SK-N-SH (cell line): ENCODE measurements at regions not wholly inside any gene's neighbourhood (a gene's known extent, or its start where the extent isn't known, plus 50 kb on each side); places are given as distances from the start of the nearest gene placed in this dataset.

Experiments
- CHD2 ChIP-seq: fragments of 150-350 bp; IDR thresholded peaks from 2 replicates; pipeline ENCODE4 v1.6.1; 2018; ENCODE audit warnings: low read length; ENCODE audit not compliant: partially characterized antibody
- ELF1 ChIP-seq: IDR thresholded peaks from 2 replicates; pipeline ENCODE4 v1.4.0; 2012
- EP300 ChIP-seq, 2 experiments: IDR thresholded peaks; 2 replicates each; pipeline versions ENCODE4 v1.4.0 to v1.6.1; 2012; ENCODE audit warnings: borderline replicate concordance in 1 of 2, low read depth in 1 of 2, low read length in 1 of 2
- JUND ChIP-seq: IDR thresholded peaks from 2 replicates; pipeline ENCODE4 v1.4.0; 2012
- POLR2AphosphoS5 ChIP-seq: IDR thresholded peaks from 2 replicates; pipeline ENCODE4 v1.6.1; 2012; ENCODE audit warnings: low read depth, low read length
- SIN3A ChIP-seq: IDR thresholded peaks from 2 replicates; pipeline ENCODE4 v1.6.1; 2012; ENCODE audit warnings: low read depth, mild to moderate bottlenecking, low read length, moderate library complexity, borderline replicate concordance
- TAF1 ChIP-seq: IDR thresholded peaks from 2 replicates; pipeline ENCODE4 v1.6.1; 2012; ENCODE audit warnings: low read depth, mild to moderate bottlenecking, low read length, moderate library complexity, borderline replicate concordance
- TEAD4 ChIP-seq: IDR thresholded peaks from 2 replicates; pipeline ENCODE4 v1.4.0; 2012; ENCODE audit warnings: mild to moderate bottlenecking, borderline replicate concordance; ENCODE audit not compliant: insufficient read depth
- TF ChIP-seq, protein P1 (sequence below): IDR thresholded peaks from 2 replicates; pipeline ENCODE4 v1.4.0; 2012; ENCODE audit warnings: low read depth
- TF ChIP-seq, protein P2 (sequence below): fragments of 150-350 bp; IDR thresholded peaks from 2 replicates; pipeline ENCODE4 v1.6.1; 2017; ENCODE audit warnings: antibody characterized with exemption, low read length, low read depth, borderline replicate concordance
- TF ChIP-seq, protein P3 (sequence below): fragments of 200-600 bp; sonication (generic); IDR thresholded peaks from 2 replicates; pipeline ENCODE4 v1.6.1; 2017; ENCODE audit warnings: antibody characterized with exemption, mild to moderate bottlenecking, moderate library complexity
- TF ChIP-seq, protein P4 (sequence below): IDR thresholded peaks from 2 replicates; pipeline ENCODE4 v1.6.1; 2012; ENCODE audit warnings: mild to moderate bottlenecking, low read depth, low read length, moderate library complexity

GRCh38 chr20:24289737-24290481 is 179.5 kb upstream of the SYNDIG1 start:
- TF ChIP-seq JUND (no peak), POLR2AphosphoS5 (no peak), EP300 (IDR thresholded peaks at IDR 0.05; ENCODE audit: borderline replicate concordance in 1 of 2, low read depth in 1 of 2, low read length in 1 of 2) (no peak), TEAD4 (no peak), SIN3A (no peak), ELF1 (no peak), TAF1 (no peak), CHD2 (no peak)
- TF ChIP-seq, protein P1, sequence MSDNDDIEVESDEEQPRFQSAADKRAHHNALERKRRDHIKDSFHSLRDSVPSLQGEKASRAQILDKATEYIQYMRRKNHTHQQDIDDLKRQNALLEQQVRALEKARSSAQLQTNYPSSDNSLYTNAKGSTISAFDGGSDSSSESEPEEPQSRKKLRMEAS: no peak
- TF ChIP-seq, protein P2, sequence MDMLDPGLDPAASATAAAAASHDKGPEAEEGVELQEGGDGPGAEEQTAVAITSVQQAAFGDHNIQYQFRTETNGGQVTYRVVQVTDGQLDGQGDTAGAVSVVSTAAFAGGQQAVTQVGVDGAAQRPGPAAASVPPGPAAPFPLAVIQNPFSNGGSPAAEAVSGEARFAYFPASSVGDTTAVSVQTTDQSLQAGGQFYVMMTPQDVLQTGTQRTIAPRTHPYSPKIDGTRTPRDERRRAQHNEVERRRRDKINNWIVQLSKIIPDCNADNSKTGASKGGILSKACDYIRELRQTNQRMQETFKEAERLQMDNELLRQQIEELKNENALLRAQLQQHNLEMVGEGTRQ: no peak
- TF ChIP-seq, protein P3, sequence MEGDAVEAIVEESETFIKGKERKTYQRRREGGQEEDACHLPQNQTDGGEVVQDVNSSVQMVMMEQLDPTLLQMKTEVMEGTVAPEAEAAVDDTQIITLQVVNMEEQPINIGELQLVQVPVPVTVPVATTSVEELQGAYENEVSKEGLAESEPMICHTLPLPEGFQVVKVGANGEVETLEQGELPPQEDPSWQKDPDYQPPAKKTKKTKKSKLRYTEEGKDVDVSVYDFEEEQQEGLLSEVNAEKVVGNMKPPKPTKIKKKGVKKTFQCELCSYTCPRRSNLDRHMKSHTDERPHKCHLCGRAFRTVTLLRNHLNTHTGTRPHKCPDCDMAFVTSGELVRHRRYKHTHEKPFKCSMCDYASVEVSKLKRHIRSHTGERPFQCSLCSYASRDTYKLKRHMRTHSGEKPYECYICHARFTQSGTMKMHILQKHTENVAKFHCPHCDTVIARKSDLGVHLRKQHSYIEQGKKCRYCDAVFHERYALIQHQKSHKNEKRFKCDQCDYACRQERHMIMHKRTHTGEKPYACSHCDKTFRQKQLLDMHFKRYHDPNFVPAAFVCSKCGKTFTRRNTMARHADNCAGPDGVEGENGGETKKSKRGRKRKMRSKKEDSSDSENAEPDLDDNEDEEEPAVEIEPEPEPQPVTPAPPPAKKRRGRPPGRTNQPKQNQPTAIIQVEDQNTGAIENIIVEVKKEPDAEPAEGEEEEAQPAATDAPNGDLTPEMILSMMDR: no peak
- TF ChIP-seq, protein P4, sequence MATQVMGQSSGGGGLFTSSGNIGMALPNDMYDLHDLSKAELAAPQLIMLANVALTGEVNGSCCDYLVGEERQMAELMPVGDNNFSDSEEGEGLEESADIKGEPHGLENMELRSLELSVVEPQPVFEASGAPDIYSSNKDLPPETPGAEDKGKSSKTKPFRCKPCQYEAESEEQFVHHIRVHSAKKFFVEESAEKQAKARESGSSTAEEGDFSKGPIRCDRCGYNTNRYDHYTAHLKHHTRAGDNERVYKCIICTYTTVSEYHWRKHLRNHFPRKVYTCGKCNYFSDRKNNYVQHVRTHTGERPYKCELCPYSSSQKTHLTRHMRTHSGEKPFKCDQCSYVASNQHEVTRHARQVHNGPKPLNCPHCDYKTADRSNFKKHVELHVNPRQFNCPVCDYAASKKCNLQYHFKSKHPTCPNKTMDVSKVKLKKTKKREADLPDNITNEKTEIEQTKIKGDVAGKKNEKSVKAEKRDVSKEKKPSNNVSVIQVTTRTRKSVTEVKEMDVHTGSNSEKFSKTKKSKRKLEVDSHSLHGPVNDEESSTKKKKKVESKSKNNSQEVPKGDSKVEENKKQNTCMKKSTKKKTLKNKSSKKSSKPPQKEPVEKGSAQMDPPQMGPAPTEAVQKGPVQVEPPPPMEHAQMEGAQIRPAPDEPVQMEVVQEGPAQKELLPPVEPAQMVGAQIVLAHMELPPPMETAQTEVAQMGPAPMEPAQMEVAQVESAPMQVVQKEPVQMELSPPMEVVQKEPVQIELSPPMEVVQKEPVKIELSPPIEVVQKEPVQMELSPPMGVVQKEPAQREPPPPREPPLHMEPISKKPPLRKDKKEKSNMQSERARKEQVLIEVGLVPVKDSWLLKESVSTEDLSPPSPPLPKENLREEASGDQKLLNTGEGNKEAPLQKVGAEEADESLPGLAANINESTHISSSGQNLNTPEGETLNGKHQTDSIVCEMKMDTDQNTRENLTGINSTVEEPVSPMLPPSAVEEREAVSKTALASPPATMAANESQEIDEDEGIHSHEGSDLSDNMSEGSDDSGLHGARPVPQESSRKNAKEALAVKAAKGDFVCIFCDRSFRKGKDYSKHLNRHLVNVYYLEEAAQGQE: no peak
